ENCODE measurements at regions not wholly inside any gene's neighbourhood (a gene's known extent, or its start where the extent isn't known, plus 50 kb on each side); places are given as distances from the start of the nearest gene placed in this dataset.

DNA sequence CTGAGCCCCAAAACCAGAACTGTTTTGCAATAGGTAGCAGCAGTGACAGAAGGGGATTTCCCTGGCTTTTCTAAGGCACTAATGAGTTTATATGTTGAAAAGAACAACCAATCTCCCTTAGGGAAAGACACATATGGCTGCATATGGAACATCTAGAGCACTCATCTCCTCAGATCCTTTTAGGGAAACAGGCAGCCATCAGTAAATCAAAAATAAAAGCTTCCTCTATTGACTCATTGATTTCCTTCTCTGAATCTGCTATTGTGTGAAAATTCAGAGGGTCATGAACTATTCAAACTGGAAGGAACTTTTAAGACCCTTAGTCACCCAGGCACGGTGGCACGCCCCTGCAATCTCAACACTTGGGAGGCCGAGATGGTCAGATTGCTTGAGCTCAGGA, 110.9 kb upstream of the NANOS1 start:
- Histone ChIP-seq H3K79me2 (ENCODE audit: control insufficient read depth in 1 of 2, insufficient read depth in 2 of 2, low read length in 2 of 2) (no peaks in the 10 kb centered on the region), H3K79me1 (ENCODE audit: low read depth, low read length) (no peaks in the 10 kb centered on the region), H2BK20ac (ENCODE audit: low read length) (no peak overlapping the region), H4K8ac (ENCODE audit: extremely low read depth, insufficient read depth, low read length) (no peak overlapping the region), H3K27me3 (replicated peaks in 1 of 4; ENCODE audit: control insufficient read depth in 3 of 4, extremely low read depth in 1 of 4, insufficient read depth in 3 of 4, low read length in 3 of 4) (no peaks in the 10 kb centered on the region), H3K27ac (ENCODE audit: low read depth, low read length) (no peak overlapping the region), H4K5ac (ENCODE audit: insufficient read length, low read depth, low read length) (no peak overlapping the region), H3K18ac (ENCODE audit: extremely low read depth, low read length) (no peak overlapping the region), H3K4me2 (ENCODE audit: insufficient read depth in 1 of 2, low read depth in 2 of 2, low read length in 2 of 2) (no peak overlapping the region), H2BK5ac (ENCODE audit: low read depth, low read length) (no peak overlapping the region), H2BK120ac (replicated peaks; ENCODE audit: low read depth, low read length) (no peak overlapping the region), H4K20me1 (replicated peaks in 1 of 2; ENCODE audit: control insufficient read depth in 1 of 2, insufficient read depth in 2 of 2, low read length in 2 of 2) (no peaks in the 10 kb centered on the region), H2AK5ac (ENCODE audit: low read depth, low read length) (no peak overlapping the region), H3K36me3 (ENCODE audit: control insufficient read depth in 2 of 4, insufficient read depth in 4 of 4, low read length in 3 of 4) (no peaks in the 10 kb centered on the region), H2BK15ac (ENCODE audit: low read length) (no peak overlapping the region), H3K14ac (ENCODE audit: insufficient read length) (no peak overlapping the region), H3K9ac (replicated peaks in 1 of 4; ENCODE audit: extremely low read depth in 1 of 4, low read depth in 3 of 4, low read length in 3 of 4) (no peak overlapping the region), H2AFZ (ENCODE audit: low read length) (no peak overlapping the region), H3K9me3 (ENCODE audit: insufficient read depth in 2 of 2, low read depth in 1 of 2, low read length in 1 of 2) (no peaks in the 10 kb centered on the region), H3K4me1 (replicated peaks in 1 of 4; ENCODE audit: control insufficient read depth in 3 of 4, insufficient read depth in 4 of 4, low read length in 3 of 4) (peaks cover 0 to 3% (median 0%) of the 10 kb centered on the region in 4 experiments; a peak in 1 of 7 replicates), H2BK12ac (ENCODE audit: low read depth, low read length) (no peak overlapping the region), H4K91ac (replicated peaks; ENCODE audit: insufficient read length, low read length) (no peak overlapping the region), H3K4ac (replicated peaks; ENCODE audit: insufficient read length, low read depth, low read length) (no peak overlapping the region), H3K23me2 (ENCODE audit: low read depth, low read length) (no peaks in the 10 kb centered on the region; the same call in 1 of the 2 replicates), H3K56ac (replicated peaks; ENCODE audit: insufficient read length, low read depth, low read length) (no peak overlapping the region), H3K23ac (ENCODE audit: insufficient read length) (no peak overlapping the region), H3K4me3 (ENCODE audit: extremely low read depth in 1 of 4, insufficient read depth in 2 of 4, low read depth in 3 of 4, low read length in 4 of 4) (no peak overlapping the region)
- TF ChIP-seq YY1 (IDR thresholded peaks at IDR 0.05; ENCODE audit: low read depth, low read length) = no peak
- no peak for TF ChIP-seq CEBPB (IDR thresholded peaks at IDR 0.05; ENCODE audit: low read depth, low read length)
- no peak for TF ChIP-seq CBX5 (IDR thresholded peaks at IDR 0.05; ENCODE audit: low read depth, low read length)
- no peak for TF ChIP-seq GTF2F1 (IDR thresholded peaks at IDR 0.05; ENCODE audit: borderline replicate concordance, low read depth, low read length)
- no peak for TF ChIP-seq SIX5 (IDR thresholded peaks at IDR 0.05; ENCODE audit: low read depth, low read length)
- TF ChIP-seq KDM4A (IDR thresholded peaks at IDR 0.05; ENCODE audit: low read depth, low read length, severe bottlenecking) = no peak
- TF ChIP-seq BACH1 (IDR thresholded peaks at IDR 0.05; ENCODE audit: low read length) = no peak
- TF ChIP-seq CBX8 (IDR thresholded peaks at IDR 0.05; ENCODE audit: borderline replicate concordance, low read depth, low read length) = no peak
- TF ChIP-seq, protein P1, sequence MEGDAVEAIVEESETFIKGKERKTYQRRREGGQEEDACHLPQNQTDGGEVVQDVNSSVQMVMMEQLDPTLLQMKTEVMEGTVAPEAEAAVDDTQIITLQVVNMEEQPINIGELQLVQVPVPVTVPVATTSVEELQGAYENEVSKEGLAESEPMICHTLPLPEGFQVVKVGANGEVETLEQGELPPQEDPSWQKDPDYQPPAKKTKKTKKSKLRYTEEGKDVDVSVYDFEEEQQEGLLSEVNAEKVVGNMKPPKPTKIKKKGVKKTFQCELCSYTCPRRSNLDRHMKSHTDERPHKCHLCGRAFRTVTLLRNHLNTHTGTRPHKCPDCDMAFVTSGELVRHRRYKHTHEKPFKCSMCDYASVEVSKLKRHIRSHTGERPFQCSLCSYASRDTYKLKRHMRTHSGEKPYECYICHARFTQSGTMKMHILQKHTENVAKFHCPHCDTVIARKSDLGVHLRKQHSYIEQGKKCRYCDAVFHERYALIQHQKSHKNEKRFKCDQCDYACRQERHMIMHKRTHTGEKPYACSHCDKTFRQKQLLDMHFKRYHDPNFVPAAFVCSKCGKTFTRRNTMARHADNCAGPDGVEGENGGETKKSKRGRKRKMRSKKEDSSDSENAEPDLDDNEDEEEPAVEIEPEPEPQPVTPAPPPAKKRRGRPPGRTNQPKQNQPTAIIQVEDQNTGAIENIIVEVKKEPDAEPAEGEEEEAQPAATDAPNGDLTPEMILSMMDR (IDR thresholded peaks at IDR 0.05; ENCODE audit: control extremely low read depth in 1 of 3, insufficient read depth in 1 of 3, low read depth in 1 of 3, low read length in 3 of 3) = no peak
- TF ChIP-seq HDAC6 (IDR thresholded peaks at IDR 0.05; ENCODE audit: low read depth, low read length) = no peak
- no peak for TF ChIP-seq CHD1 (IDR thresholded peaks at IDR 0.05; ENCODE audit: low read depth, low read length)
- no peak for TF ChIP-seq SIRT6 (IDR thresholded peaks at IDR 0.05; ENCODE audit: low read length)
- ChIA-PET CTCF (ENCODE audit: partially characterized antibody) (no interaction called here), POLR2A (ENCODE audit: partially characterized antibody) (no interaction called here)
- FAIRE-seq (no peak), DNase-seq (ENCODE audit: low read depth in 1 of 2, low spot score in 2 of 2) (peak in 1 of 2 experiments; percentile 7)
- 100% methylated on average over 3 of the region's 3 CpGs; no CpG with 5 or more reads in 1 of the 2 experiments for WGBS, 2 experiments (ENCODE audit: extremely low coverage in 1 of 2, insufficient coverage in 1 of 2, insufficient read length in 1 of 2, insufficient replicate concordance in 2 of 2, low coverage in 1 of 2, low lambda C conversion rate in 2 of 2, missing lambda C conversion rate in 1 of 2)

Measured in H1 (cell line).